Right cardiac atrium (tissue), 5 donors: ENCODE measurements at regions not wholly inside any gene's neighbourhood (a gene's known extent, or its start where the extent isn't known, plus 50 kb on each side); places are given as distances from the start of the nearest gene placed in this dataset.

Source experiments
- ATAC-seq, 2 donors: fragments of 200-7000 bp; cut with Tn5 transposase; one replicate each; pipeline versions ENCODE4 v1.8.0 to v1.9.1; 2020; ENCODE audit warnings: moderate library complexity in 2 of 2, mild to moderate bottlenecking in 1 of 2
- DNase-seq, 3 donors: peaks; one replicate each; pipeline ENCODE4 v3.0.0-alpha.2; 2020
- H3K27ac ChIP-seq: one replicate; pipeline ENCODE4 v1.5.1; 2013; ENCODE audit warnings: mild to moderate bottlenecking, low read length, control low read depth, moderate library complexity
- H3K27me3 ChIP-seq: one replicate; pipeline ENCODE4 v1.6.1; 2013; ENCODE audit not compliant: control insufficient read depth, insufficient read depth
- H3K4me1 ChIP-seq: one replicate; pipeline ENCODE4 v1.6.1; 2013; ENCODE audit warnings: low read length; ENCODE audit not compliant: control insufficient read depth, insufficient read depth
- H3K4me3 ChIP-seq: one replicate; pipeline ENCODE4 v1.5.1; 2013; ENCODE audit warnings: low read length, control low read depth
- H3K9me3 ChIP-seq: one replicate; pipeline ENCODE4 v1.6.1; 2013; ENCODE audit warnings: low read length; ENCODE audit not compliant: control insufficient read depth
- WGBS: extraction: QIAGEN DNeasy Blood & Tissue Kit; methylation state at CpG from one replicate; pipeline ENCODE4 v1.1.7; 2013; 5-methylcytosine and 5-hydroxymethylcytosine counted together
- intact Hi-C, 4 donors: fragments of 100-400 bp; cut with DNase I; formaldehyde crosslinking; loops; one replicate each; pipeline versions ENCODE4 v1.11.0 to v1.14.0; 2022 to 2023
- donor health status: healthy with polysubstance abuse.
- donor health status: DM: no; HTN: yes; CAD: no.
- donor health status: DM: no; HTN: no; CAD: no.
- donor health status: DM: no; HTN: yes; CAD: no; lungs with severe emphysema.
- donor health status: DM: yes; HTN: yes; CAD: no.

GRCh38 chr16:5604770-5605169 lies 507.2 kb upstream of the EEF2KMT start:
- no peak overlapping the region for H3K4me3 ChIP-seq
- ATAC-seq (no peak), DNase-seq (no peak)
- no peaks in the 10 kb centered on the region for H3K4me1 ChIP-seq
- no peaks in the 10 kb centered on the region for H3K9me3 ChIP-seq
- H3K27me3 ChIP-seq = no peaks in the 10 kb centered on the region
- 50% methylated on average over 8 of the region's 8 CpGs for WGBS
- intact Hi-C loops = no loop called here
- no peak overlapping the region for H3K27ac ChIP-seq

GRCh38 chr16:5603836-5604235 lies 506.2 kb upstream of the EEF2KMT start:
- intact Hi-C loops = no loop called here
- ATAC-seq (no peak), DNase-seq (no peak)
- no peaks in the 10 kb centered on the region for H3K27me3 ChIP-seq
- no peak overlapping the region for H3K27ac ChIP-seq
- H3K4me3 ChIP-seq = no peak overlapping the region
- H3K9me3 ChIP-seq = no peaks in the 10 kb centered on the region
- H3K4me1 ChIP-seq = no peaks in the 10 kb centered on the region
- 80% methylated on average over 4 of the region's 4 CpGs for WGBS

- 44% methylated on average over 1 of the region's 1 CpG for WGBS
- H3K27me3 ChIP-seq = no peaks in the 10 kb centered on the region
- ATAC-seq (no peak), DNase-seq (no peak)
- intact Hi-C loops = no loop called here
- H3K9me3 ChIP-seq = no peaks in the 10 kb centered on the region
- no peaks in the 10 kb centered on the region for H3K4me1 ChIP-seq
- H3K27ac ChIP-seq = no peak overlapping the region
- no peak overlapping the region for H3K4me3 ChIP-seq
These were observed 504.4 kb upstream of the EEF2KMT start for GRCh38 chr16:5601957-5602356.

- H3K4me3 ChIP-seq = no peak overlapping the region
- 72% methylated on average over 7 of the region's 7 CpGs for WGBS
- no peak for ATAC-seq
- intact Hi-C loops = no loop called here
- no peaks in the 10 kb centered on the region for H3K4me1 ChIP-seq
- H3K9me3 ChIP-seq = peaks cover 7% of the 10 kb centered on the region
- no peak for DNase-seq
- H3K27ac ChIP-seq = no peak overlapping the region
- H3K27me3 ChIP-seq = no peaks in the 10 kb centered on the region
These were observed 501.2 kb upstream of the EEF2KMT start for GRCh38 chr16:5598793-5599192.

- ATAC-seq = no peak
- Histone ChIP-seq H3K9me3 (peaks cover 7% of the 10 kb centered on the region), H3K27ac (no peak overlapping the region), H3K27me3 (no peaks in the 10 kb centered on the region), H3K4me3 (no peak overlapping the region), H3K4me1 (no peaks in the 10 kb centered on the region)
- no peak for DNase-seq
- intact Hi-C loops = no loop called here
- 91% methylated on average over 3 of the region's 3 CpGs for WGBS
These were observed 498.3 kb upstream of the EEF2KMT start for GRCh38 chr16:5595849-5596248.

- 72% methylated on average over 8 of the region's 8 CpGs for whole genome bisulfite sequencing
- intact Hi-C loops = no loop called here
- H3K4me1 ChIP-seq = no peaks in the 10 kb centered on the region
- no peak overlapping the region for H3K27ac ChIP-seq
- DNase-seq (no peak), ATAC-seq (no peak)
- H3K4me3 ChIP-seq = no peak overlapping the region
- no peaks in the 10 kb centered on the region for H3K27me3 ChIP-seq
- H3K9me3 ChIP-seq = peaks cover 4% of the 10 kb centered on the region
These were observed 492.8 kb upstream of the EEF2KMT start for GRCh38 chr16:5590416-5590815.

GRCh38 chr16:5589812-5590373 lies 492.3 kb upstream of the EEF2KMT start:
- ATAC-seq (no peak), DNase-seq (no peak)
- no peaks in the 10 kb centered on the region for H3K9me3 ChIP-seq
- intact Hi-C loops = no loop called here
- no peaks in the 10 kb centered on the region for H3K27me3 ChIP-seq
- H3K27ac ChIP-seq = no peak overlapping the region
- H3K4me1 ChIP-seq = no peaks in the 10 kb centered on the region
- no peak overlapping the region for H3K4me3 ChIP-seq
- WGBS = 58% methylated on average over 7 of the region's 7 CpGs

GRCh38 chr16:5584109-5584508 lies 486.5 kb upstream of the EEF2KMT start:
- Histone ChIP-seq H3K27me3 (no peaks in the 10 kb centered on the region), H3K4me1 (no peaks in the 10 kb centered on the region), H3K27ac (no peak overlapping the region), H3K4me3 (no peak overlapping the region), H3K9me3 (no peaks in the 10 kb centered on the region)
- no peak for DNase-seq
- ATAC-seq = no peak
- intact Hi-C loops = no loop called here
- 76% methylated on average over 4 of the region's 4 CpGs for WGBS

GRCh38 chr16:5582529-5582928 lies 484.9 kb upstream of the EEF2KMT start:
- intact Hi-C loops = no loop called here
- ATAC-seq (no peak), DNase-seq (no peak)
- WGBS = 61% methylated on average over 7 of the region's 7 CpGs
- Histone ChIP-seq H3K4me1 (no peaks in the 10 kb centered on the region), H3K9me3 (no peaks in the 10 kb centered on the region), H3K27ac (no peak overlapping the region), H3K4me3 (no peak overlapping the region), H3K27me3 (no peaks in the 10 kb centered on the region)

GRCh38 chr16:5581908-5582307 lies 484.3 kb upstream of the EEF2KMT start:
- ATAC-seq = no peak
- intact Hi-C loops = no loop called here
- no peaks in the 10 kb centered on the region for H3K9me3 ChIP-seq
- H3K4me3 ChIP-seq = no peak overlapping the region
- H3K27me3 ChIP-seq = no peaks in the 10 kb centered on the region
- H3K4me1 ChIP-seq = no peaks in the 10 kb centered on the region
- 58% methylated on average over 7 of the region's 7 CpGs for WGBS
- no peak overlapping the region for H3K27ac ChIP-seq
- no peak for DNase-seq

- H3K9me3 ChIP-seq = no peaks in the 10 kb centered on the region
- WGBS = 78% methylated on average over 2 of the region's 2 CpGs
- H3K27me3 ChIP-seq = no peaks in the 10 kb centered on the region
- ATAC-seq (no peak), DNase-seq (no peak)
- no peaks in the 10 kb centered on the region for H3K4me1 ChIP-seq
- H3K4me3 ChIP-seq = no peak overlapping the region
- H3K27ac ChIP-seq = no peak overlapping the region
- intact Hi-C loops = no loop called here
These were observed 483.8 kb upstream of the EEF2KMT start for GRCh38 chr16:5581428-5581827.

- ATAC-seq = no peak
- Histone ChIP-seq H3K4me1 (no peaks in the 10 kb centered on the region), H3K27me3 (no peaks in the 10 kb centered on the region), H3K9me3 (no peaks in the 10 kb centered on the region), H3K4me3 (no peak overlapping the region), H3K27ac (no peak overlapping the region)
- DNase-seq = no peak
- intact Hi-C loops = no loop called here
- WGBS = 78% methylated on average over 6 of the region's 6 CpGs
These were observed 483.2 kb upstream of the EEF2KMT start for GRCh38 chr16:5580772-5581171.
